Naive B cell (primary cell): ENCODE measurements at regions not wholly inside any gene's neighbourhood (a gene's known extent, or its start where the extent isn't known, plus 50 kb on each side); places are given as distances from the start of the nearest gene placed in this dataset.
A peak's percentile ranks its signal among the peaks of the same experiment; 100 is the strongest.

ENCODE experiments used
- ATAC-seq, 2 donors: fragments of 150-1000 bp; cut with Tn5 transposase; 2 replicates each; pipeline ENCODE4 v1.10.0; 2021; ENCODE audit warnings: low read depth in 2 of 2, mild to moderate bottlenecking in 2 of 2, moderate library complexity in 2 of 2
- DNase-seq: peaks from one replicate; pipeline ENCODE4 v3.0.0; 2022
- H3K27ac Mint-ChIP-seq, 6 donors: one replicate each; pipeline ENCODE4 v1.8.0; 2020 to 2022; ENCODE audit warnings: mild to moderate bottlenecking in 6 of 6, mixed read lengths in 6 of 6, moderate library complexity in 5 of 6, inconsistent platforms in 2 of 6
- H3K27me3 Mint-ChIP-seq, 3 donors: one replicate each; pipeline ENCODE4 v1.8.0; 2021 to 2022; ENCODE audit warnings: mixed read lengths in 3 of 3, mild to moderate bottlenecking in 1 of 3
- H3K36me3 Mint-ChIP-seq, 2 donors: one replicate each; pipeline ENCODE4 v1.8.0; 2020 to 2022; ENCODE audit warnings: mixed read lengths in 2 of 2, inconsistent platforms in 1 of 2, mild to moderate bottlenecking in 1 of 2
- H3K4me1 Mint-ChIP-seq, 3 donors: one replicate each; pipeline ENCODE4 v1.8.0; 2020 to 2022; ENCODE audit warnings: mixed read lengths in 3 of 3, inconsistent platforms in 1 of 3, mild to moderate bottlenecking in 1 of 3, moderate library complexity in 1 of 3
- H3K4me3 Mint-ChIP-seq, 8 donors: one replicate each; pipeline ENCODE4 v1.8.0; 2020 to 2022; ENCODE audit warnings: mild to moderate bottlenecking in 8 of 8, mixed read lengths in 8 of 8, moderate library complexity in 8 of 8, inconsistent platforms in 2 of 8
- H3K9me3 Mint-ChIP-seq, 7 donors: one replicate each; pipeline ENCODE4 v1.8.0; 2020 to 2022; ENCODE audit warnings: mixed read lengths in 7 of 7, mild to moderate bottlenecking in 5 of 7, inconsistent platforms in 2 of 7, moderate library complexity in 1 of 7

DNA sequence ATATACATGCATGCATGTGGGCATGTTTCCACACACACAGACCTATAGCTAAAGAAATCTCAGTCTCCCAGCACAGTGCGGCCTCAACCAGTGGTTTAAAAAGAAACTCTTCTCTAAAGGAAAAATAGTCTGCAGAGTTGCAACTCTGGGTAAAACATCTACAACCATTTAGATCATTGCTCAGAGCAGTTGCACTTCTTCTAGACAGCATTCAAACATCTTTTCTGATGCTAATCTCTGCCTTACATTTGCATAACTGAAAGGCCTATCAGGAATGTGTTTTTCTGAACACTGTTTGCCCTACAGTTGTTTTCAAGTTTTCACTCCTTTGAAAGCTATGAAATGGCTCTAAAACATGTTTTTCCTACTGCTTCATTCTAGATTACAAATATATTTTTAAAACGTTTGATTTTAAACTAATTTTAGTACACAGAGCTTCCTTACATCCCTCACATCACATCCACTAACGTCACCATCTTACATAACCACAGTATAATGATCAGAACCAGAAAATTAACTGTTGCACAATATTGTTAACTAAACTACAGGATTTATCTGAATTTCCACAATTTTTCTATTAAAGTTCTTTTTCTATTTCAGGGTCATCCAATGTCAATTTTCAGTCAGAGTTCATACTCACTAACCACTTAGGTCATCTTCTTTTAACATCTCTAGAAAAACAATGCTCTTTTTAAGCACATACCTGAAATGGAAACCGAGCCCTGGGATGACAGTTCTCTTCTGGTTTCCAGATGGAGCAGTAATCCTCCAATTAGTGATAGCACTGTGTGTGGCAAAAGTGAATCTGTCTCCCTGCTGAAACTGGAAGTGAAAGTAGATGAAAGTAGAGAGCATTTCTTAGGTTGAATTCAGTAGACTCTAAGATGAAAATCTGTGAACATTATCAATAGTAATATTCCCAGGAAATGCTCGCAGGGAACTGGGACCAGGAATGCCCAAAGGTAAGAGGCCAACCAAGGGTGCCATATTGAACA is 501.6 kb upstream of the GCFC2 start:
- DNase-seq (no peak), ATAC-seq (no peak)
- Mint-ChIP-seq H3K36me3 (no peaks in the 10 kb centered on the region), H3K4me1 (no peaks in the 10 kb centered on the region), H3K27ac (no peak overlapping the region), H3K4me3 (no peak overlapping the region), H3K9me3 (peaks cover 0 to 4% (median 2%) of the 10 kb centered on the region in 7 donors), H3K27me3 (no peaks in the 10 kb centered on the region)

GRCh38 chr2:76210551-76210950 is 499.8 kb upstream of the GCFC2 start:
- Mint-ChIP-seq H3K4me1 (no peaks in the 10 kb centered on the region), H3K27ac (no peak overlapping the region), H3K4me3 (no peak overlapping the region), H3K9me3 (peaks cover 0 to 4% (median 2%) of the 10 kb centered on the region in 7 donors), H3K36me3 (no peaks in the 10 kb centered on the region), H3K27me3 (no peaks in the 10 kb centered on the region)
- DNase-seq = no peak
- ATAC-seq = no peak

- no peaks in the 10 kb centered on the region for H3K4me1 Mint-ChIP-seq
- DNase-seq = no peak
- ATAC-seq = no peak
Observed at GRCh38 chr2:76204048-76204447, 493.3 kb upstream of the GCFC2 start.

GRCh38 chr2:76202866-76203265 is 492.2 kb upstream of the GCFC2 start:
- DNase-seq (no peak), ATAC-seq (no peak)
- Mint-ChIP-seq H3K4me1 (no peaks in the 10 kb centered on the region), H3K27me3 (peaks cover 0 to under 1% (median 0%) of the 10 kb centered on the region in 3 donors), H3K36me3 (no peaks in the 10 kb centered on the region), H3K27ac (peak overlapping the region in 1 of 6 donors; percentile 3), H3K9me3 (peaks cover 0 to 3% (median 0%) of the 10 kb centered on the region in 7 donors), H3K4me3 (no peak overlapping the region)

More at GRCh38 chr2:76204048-76204447, 493.3 kb upstream of the GCFC2 start:
- H3K27me3 Mint-ChIP-seq = no peaks in the 10 kb centered on the region
- no peaks in the 10 kb centered on the region for H3K36me3 Mint-ChIP-seq
- peaks cover 0 to 3% (median 0%) of the 10 kb centered on the region in 7 donors for H3K9me3 Mint-ChIP-seq
- no peak overlapping the region for H3K4me3 Mint-ChIP-seq
- no peak overlapping the region for H3K27ac Mint-ChIP-seq

DNA sequence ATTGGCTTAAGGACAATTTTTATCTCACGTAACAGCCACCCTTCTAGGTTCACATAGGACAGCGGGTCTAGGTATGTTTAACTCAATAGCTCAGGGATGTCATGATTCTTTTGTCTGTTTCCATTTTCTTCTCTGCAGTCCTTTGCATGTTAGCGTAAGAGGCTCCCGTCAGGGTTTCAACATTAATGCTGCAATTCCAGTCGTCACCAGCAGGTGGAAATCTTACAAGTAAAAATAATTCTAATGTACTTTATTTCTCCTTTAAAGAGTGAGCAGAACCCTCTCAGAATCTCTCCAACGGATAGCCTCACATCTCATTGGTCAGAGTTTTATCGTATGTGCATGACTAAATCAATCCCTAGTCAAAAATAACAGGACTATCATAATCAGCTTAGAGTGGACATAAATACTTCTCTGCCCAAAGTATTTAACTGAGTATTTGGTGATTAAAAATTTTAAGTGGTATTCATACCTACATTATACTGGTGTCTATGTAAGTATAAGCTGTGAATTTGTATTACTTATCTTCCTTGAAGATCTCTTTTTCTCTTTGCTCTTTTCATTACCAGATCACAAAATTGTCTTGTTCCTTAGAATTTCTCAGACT is 487.2 kb upstream of the GCFC2 start:
- H3K4me3 Mint-ChIP-seq = no peak overlapping the region
- DNase-seq = peak; percentile 4
- no peaks in the 10 kb centered on the region for H3K36me3 Mint-ChIP-seq
- H3K4me1 Mint-ChIP-seq = no peaks in the 10 kb centered on the region
- ATAC-seq = no peak
- H3K27me3 Mint-ChIP-seq = peaks cover 0 to 5% (median 0%) of the 10 kb centered on the region in 3 donors
- no peaks in the 10 kb centered on the region for H3K9me3 Mint-ChIP-seq
- H3K27ac Mint-ChIP-seq = no peak overlapping the region

- ATAC-seq = no peak
- H3K4me1 Mint-ChIP-seq = no peaks in the 10 kb centered on the region
- no peak overlapping the region for H3K4me3 Mint-ChIP-seq
- no peak for DNase-seq
- H3K27me3 Mint-ChIP-seq = peaks cover 0 to 5% (median 0%) of the 10 kb centered on the region in 3 donors
- no peaks in the 10 kb centered on the region for H3K36me3 Mint-ChIP-seq
- no peak overlapping the region for H3K27ac Mint-ChIP-seq
- no peaks in the 10 kb centered on the region for H3K9me3 Mint-ChIP-seq
Observed at GRCh38 chr2:76197428-76197827, 486.7 kb upstream of the GCFC2 start.

DNA sequence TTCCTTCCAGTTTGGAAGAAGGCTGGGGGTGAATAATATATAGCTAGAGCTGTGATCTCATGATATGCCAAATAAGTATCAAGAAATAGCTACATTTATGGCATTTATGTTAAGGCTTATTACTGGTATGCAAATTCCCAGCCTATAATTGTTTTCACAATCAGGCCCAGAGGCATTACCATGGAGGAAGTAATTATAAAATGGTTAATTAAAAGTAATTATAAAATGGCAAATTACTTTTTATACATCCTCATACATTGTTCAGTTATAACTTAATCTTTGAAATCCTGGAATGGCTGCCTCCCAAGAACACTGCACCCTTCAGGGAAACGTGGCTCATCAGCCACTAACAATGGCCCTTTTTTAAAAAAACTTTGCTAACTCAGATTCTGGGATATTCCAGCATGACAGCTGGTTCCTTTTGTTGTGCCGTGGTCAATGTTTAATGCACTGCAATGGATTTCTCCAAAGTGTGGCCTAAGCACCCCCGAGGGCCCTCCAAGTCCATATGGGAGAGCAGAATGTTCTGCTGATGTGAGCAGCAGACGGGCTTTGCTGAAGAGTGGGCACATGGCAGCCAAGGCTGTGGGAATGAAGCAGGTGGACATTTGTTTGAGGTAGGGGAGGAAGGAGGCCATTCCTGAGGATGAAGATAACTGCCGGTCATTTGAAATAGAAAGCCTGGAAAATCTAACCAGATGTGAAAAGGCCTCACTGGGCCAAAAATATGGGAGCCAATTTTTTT is 483.5 kb upstream of the GCFC2 start:
- peak overlapping the region in 2 of 6 donors; percentile 26 to 33 for H3K27ac Mint-ChIP-seq
- no peaks in the 10 kb centered on the region for H3K36me3 Mint-ChIP-seq
- no peak for ATAC-seq
- no peak for DNase-seq
- H3K4me1 Mint-ChIP-seq = no peaks in the 10 kb centered on the region
- H3K4me3 Mint-ChIP-seq = peak overlapping the region in 1 of 8 donors; percentile 57
- H3K9me3 Mint-ChIP-seq = peaks cover 0 to 2% (median 0%) of the 10 kb centered on the region in 7 donors
- peaks cover 0 to 5% (median 0%) of the 10 kb centered on the region in 3 donors for H3K27me3 Mint-ChIP-seq

- Mint-ChIP-seq H3K9me3 (peaks cover 0 to 2% (median 0%) of the 10 kb centered on the region in 7 donors), H3K4me1 (no peaks in the 10 kb centered on the region), H3K27ac (no peak overlapping the region), H3K27me3 (peaks cover 0 to 5% (median 0%) of the 10 kb centered on the region in 3 donors), H3K4me3 (no peak overlapping the region), H3K36me3 (no peaks in the 10 kb centered on the region)
- ATAC-seq = no peak
- no peak for DNase-seq
Observed at GRCh38 chr2:76193089-76193488, 482.4 kb upstream of the GCFC2 start.

- H3K4me3 Mint-ChIP-seq = no peak overlapping the region
- H3K27me3 Mint-ChIP-seq = no peaks in the 10 kb centered on the region
- ATAC-seq = no peak
Observed at GRCh38 chr2:76188334-76189008, 477.8 kb upstream of the GCFC2 start.

DNA sequence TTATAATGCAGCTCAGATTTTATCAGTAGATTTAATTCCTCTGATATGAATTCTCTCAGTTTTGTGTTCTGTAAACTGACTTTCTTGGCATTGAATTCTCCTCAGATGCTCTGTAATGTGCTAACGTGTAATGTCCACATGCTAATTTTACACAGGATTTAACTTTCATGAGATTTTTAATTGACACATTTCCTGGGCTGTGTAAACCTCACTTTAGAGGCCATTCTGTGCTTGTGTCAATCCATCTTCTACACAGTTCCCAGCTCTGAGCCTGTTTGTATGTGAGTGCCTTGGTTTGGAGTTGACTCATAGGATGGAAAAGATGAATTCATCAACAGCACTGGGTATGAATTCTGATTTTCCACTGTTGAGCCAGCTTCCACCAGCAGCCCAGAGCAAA is 476.7 kb upstream of the GCFC2 start:
- Mint-ChIP-seq H3K27me3 (no peaks in the 10 kb centered on the region), H3K27ac (no peak overlapping the region), H3K9me3 (peaks cover 0 to 2% (median 1%) of the 10 kb centered on the region in 7 donors), H3K4me1 (no peaks in the 10 kb centered on the region), H3K4me3 (no peak overlapping the region), H3K36me3 (no peaks in the 10 kb centered on the region)
- DNase-seq (no peak), ATAC-seq (no peak)

More at GRCh38 chr2:76188334-76189008, 477.8 kb upstream of the GCFC2 start:
- no peak for DNase-seq
- Mint-ChIP-seq H3K36me3 (no peaks in the 10 kb centered on the region), H3K4me1 (no peaks in the 10 kb centered on the region), H3K27ac (no peak overlapping the region), H3K9me3 (peaks cover 0 to 2% (median 1%) of the 10 kb centered on the region in 7 donors)

DNA sequence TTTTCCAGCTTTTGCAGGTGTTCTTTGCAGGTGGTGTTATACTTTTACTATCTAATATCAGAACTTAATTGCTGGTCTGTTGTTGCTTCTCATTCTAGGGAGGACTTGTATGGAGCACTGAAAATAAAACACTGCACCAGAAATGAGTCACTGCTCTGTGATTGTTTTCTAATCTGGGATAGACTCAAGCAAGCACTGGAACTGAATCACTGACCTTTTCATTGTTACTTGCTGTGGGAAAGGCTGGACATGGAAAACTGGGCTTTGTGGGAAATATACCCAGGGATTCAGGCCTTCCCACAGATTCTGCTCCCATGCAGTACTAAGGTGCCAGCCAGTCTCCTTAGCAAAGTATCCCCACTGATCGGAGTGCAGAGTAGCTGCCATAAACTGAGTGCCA is 470.0 kb upstream of the GCFC2 start:
- ATAC-seq = no peak
- Mint-ChIP-seq H3K36me3 (peaks cover 0 to 5% of the 10 kb centered on the region in 2 donors), H3K27me3 (no peaks in the 10 kb centered on the region), H3K4me3 (peak overlapping the region in 1 of 8 donors; percentile 10), H3K9me3 (peaks cover 8 to 42% (median 20%) of the 10 kb centered on the region in 7 donors), H3K4me1 (no peaks in the 10 kb centered on the region), H3K27ac (no peak overlapping the region)
- no peak for DNase-seq

GRCh38 chr2:76178610-76179009 is 467.9 kb upstream of the GCFC2 start:
- H3K27me3 Mint-ChIP-seq = no peaks in the 10 kb centered on the region
- ATAC-seq (no peak), DNase-seq (no peak)
- H3K36me3 Mint-ChIP-seq = peaks cover 0 to 5% of the 10 kb centered on the region in 2 donors
- H3K4me3 Mint-ChIP-seq = no peak overlapping the region
- peaks cover 13 to 62% (median 24%) of the 10 kb centered on the region in 7 donors for H3K9me3 Mint-ChIP-seq
- no peak overlapping the region for H3K27ac Mint-ChIP-seq
- H3K4me1 Mint-ChIP-seq = no peaks in the 10 kb centered on the region

DNA sequence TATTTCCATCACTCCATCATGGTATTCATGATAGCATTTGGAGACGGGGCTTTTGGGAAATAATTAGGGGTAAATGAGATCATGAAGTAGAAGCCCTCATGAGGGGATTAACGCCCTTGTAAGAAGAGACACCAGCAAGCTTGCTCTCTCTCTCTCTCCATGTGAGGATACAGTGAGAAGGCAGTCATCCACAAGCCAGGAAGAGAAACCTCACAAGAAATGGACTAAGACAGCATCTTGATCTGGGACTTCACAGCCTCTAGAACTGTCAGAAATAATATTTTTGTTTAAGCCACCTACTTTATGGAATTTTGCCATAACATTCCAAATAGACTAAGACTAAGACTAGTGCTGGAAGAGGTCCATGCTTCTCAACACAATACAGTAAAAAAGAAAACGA is 464.6 kb upstream of the GCFC2 start:
- Mint-ChIP-seq H3K27me3 (no peaks in the 10 kb centered on the region), H3K36me3 (peaks cover 0 to 5% of the 10 kb centered on the region in 2 donors), H3K27ac (no peak overlapping the region), H3K9me3 (peaks cover 13 to 64% (median 24%) of the 10 kb centered on the region in 7 donors), H3K4me1 (no peaks in the 10 kb centered on the region), H3K4me3 (no peak overlapping the region)
- no peak for DNase-seq
- no peak for ATAC-seq
